NT2/D1 (cell line): ENCODE measurements at regions not wholly inside any gene's neighbourhood (a gene's known extent, or its start where the extent isn't known, plus 50 kb on each side); places are given as distances from the start of the nearest gene placed in this dataset.

Experiments
- DNase-seq: peaks from one replicate; pipeline ENCODE4 v3.0.0-alpha.2; 2011; ENCODE audit warnings: low read depth, low spot score
- H3K27me3 ChIP-seq: 2 replicates; pipeline ENCODE4 v1.6.0; 2011; ENCODE audit warnings: mild to moderate bottlenecking; ENCODE audit not compliant: insufficient read length, insufficient read depth
- H3K36me3 ChIP-seq: 2 replicates; pipeline ENCODE4 v1.6.1; 2011; ENCODE audit warnings: mild to moderate bottlenecking, low read length, mixed read lengths; ENCODE audit not compliant: insufficient read depth, insufficient read length
- H3K4me1 ChIP-seq: 2 replicates; pipeline ENCODE4 v1.5.1; 2011; ENCODE audit not compliant: insufficient read depth, insufficient read length
- H3K4me3 ChIP-seq: 2 replicates; pipeline ENCODE4 v1.5.1; 2011; ENCODE audit warnings: low read depth; ENCODE audit not compliant: insufficient read length
- H3K9ac ChIP-seq: 2 replicates; pipeline ENCODE4 v1.6.0; 2011; ENCODE audit warnings: low read depth; ENCODE audit not compliant: insufficient read length
- H3K9me3 ChIP-seq: 2 replicates; pipeline ENCODE4 v1.5.1; 2011; ENCODE audit warnings: mild to moderate bottlenecking, low read length; ENCODE audit not compliant: insufficient read depth
- SUZ12 ChIP-seq: IDR thresholded peaks from 2 replicates; pipeline ENCODE4 v1.6.1; 2011; ENCODE audit not compliant: insufficient read length, insufficient read depth; ENCODE audit errors: extremely low read depth
- YY1 ChIP-seq: IDR thresholded peaks from 2 replicates; pipeline ENCODE4 v1.6.1; 2011; ENCODE audit not compliant: insufficient read length, insufficient read depth
- ZNF274 ChIP-seq: IDR thresholded peaks from 2 replicates; pipeline ENCODE4 v1.6.1; 2011; ENCODE audit warnings: mild to moderate bottlenecking, low read depth, low read length

DNA sequence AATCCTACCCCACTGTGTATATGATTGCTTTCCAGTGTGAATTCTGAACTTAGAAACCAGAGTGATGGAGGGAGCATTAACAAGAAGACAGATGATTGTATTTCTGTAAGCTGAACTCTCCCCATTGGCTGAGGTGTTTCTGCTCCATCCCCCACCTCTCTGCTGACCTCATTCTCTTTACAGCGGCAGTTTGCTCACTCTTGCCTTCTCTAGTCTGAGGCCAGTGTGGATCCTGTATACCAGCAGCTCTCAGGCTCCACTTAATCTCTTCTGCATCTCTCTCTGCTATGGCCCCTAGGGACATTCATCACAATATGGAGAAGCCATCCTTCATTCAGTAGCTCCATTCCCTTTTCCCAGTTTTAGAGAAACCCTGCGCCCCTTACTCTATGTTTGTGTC is 358.8 kb downstream of the MAN2A1 start:
- no peak for TF ChIP-seq ZNF274
- no peak for TF ChIP-seq YY1
- TF ChIP-seq SUZ12: no peak
- Histone ChIP-seq H3K4me3 (no peak overlapping the region), H3K9me3 (no peaks in the 10 kb centered on the region), H3K36me3 (no peaks in the 10 kb centered on the region), H3K4me1 (no peaks in the 10 kb centered on the region), H3K9ac (no peak overlapping the region), H3K27me3 (no peaks in the 10 kb centered on the region)
- DNase-seq: no peak

DNA sequence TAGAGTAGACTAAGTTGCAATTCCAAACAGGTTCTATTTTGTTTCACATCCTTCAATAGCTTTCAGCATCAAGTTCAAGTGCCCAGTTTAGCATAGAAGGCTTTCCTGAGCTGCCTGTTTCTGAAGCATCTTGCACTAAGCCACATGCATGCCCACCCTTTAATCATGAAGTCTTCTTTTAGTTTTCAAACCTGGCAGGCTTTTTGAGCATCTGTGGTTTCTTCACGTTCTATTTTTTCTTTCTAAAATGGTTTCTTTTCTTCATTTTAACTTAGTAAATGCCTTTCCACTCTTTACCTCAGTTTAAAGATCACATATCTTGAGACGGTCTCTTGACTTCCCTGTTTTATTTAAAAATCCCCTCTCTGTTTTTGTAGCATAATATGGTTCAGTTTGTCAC is 360.1 kb downstream of the MAN2A1 start:
- H3K27me3 ChIP-seq: no peaks in the 10 kb centered on the region
- no peak overlapping the region for H3K9ac ChIP-seq
- no peaks in the 10 kb centered on the region for H3K36me3 ChIP-seq
- no peaks in the 10 kb centered on the region for H3K4me1 ChIP-seq
- H3K4me3 ChIP-seq: no peak overlapping the region
- no peaks in the 10 kb centered on the region for H3K9me3 ChIP-seq
- DNase-seq: no peak
- no peak for TF ChIP-seq ZNF274
- TF ChIP-seq SUZ12: no peak
- TF ChIP-seq YY1: no peak

DNA sequence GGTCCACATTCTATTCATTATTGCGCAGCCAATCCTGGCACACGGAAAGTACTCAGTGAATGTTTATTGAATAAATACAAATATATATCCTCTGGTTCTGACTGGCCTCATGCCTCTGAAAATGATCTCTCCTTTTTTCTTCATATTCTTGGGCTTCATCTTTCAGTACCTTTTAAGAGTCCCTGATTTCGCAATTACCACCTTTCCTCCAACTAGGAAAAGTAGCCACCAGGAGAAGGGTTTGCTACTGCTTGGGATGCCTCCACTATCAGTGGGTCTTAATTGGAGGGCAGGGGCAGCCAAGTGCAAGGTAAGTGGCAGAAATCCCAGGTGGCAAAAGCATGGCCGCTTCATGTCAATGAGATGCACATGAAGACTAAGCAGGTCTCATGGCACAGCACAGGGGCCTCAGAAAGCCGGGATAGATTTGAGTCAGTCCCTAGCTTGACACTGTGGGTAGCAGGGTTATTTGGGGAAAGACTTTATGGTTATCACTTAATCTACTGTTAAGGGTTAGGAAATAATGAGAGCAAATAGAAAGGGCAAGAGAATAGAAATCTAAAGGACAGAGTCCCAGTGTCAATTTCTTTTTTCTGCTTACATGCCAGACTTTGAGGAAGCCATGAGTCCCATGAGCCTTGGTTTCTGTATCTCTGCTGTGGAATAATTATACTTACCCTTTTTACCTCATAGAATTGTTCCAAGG is 361.1 kb downstream of the MAN2A1 start:
- no peak for DNase-seq
- Histone ChIP-seq H3K36me3 (no peaks in the 10 kb centered on the region), H3K9me3 (no peaks in the 10 kb centered on the region), H3K4me1 (no peaks in the 10 kb centered on the region), H3K9ac (no peak overlapping the region), H3K4me3 (no peak overlapping the region), H3K27me3 (no peaks in the 10 kb centered on the region)
- TF ChIP-seq ZNF274 (no peak), YY1 (no peak), SUZ12 (no peak)

DNA sequence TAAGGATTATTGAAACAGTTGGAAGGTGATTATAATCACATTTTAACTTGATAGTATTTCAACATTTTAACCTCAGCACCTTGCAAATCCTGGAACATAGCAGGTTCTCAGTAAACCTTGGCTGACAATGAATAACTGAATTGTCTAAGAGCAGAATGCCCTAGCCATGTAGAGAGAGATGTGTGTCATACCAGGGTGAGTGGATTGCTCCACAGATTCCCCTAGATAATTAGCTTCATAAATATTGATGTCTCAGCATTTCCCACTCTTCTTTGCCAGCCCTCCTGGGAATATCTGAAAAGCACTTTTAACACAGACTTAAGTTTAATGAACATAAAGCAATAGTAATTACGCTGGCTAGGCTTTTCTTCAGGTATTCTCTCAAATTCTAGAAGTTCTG is 363.5 kb downstream of the MAN2A1 start:
- Histone ChIP-seq H3K27me3 (no peaks in the 10 kb centered on the region), H3K4me3 (no peak overlapping the region), H3K9ac (no peak overlapping the region), H3K36me3 (no peaks in the 10 kb centered on the region), H3K4me1 (no peaks in the 10 kb centered on the region), H3K9me3 (no peaks in the 10 kb centered on the region)
- TF ChIP-seq YY1 (no peak), SUZ12 (no peak), ZNF274 (no peak)
- no peak for DNase-seq

- no peak for DNase-seq
- H3K4me3 ChIP-seq: no peak overlapping the region
- H3K9me3 ChIP-seq: no peaks in the 10 kb centered on the region
- H3K9ac ChIP-seq: no peak overlapping the region
- no peaks in the 10 kb centered on the region for H3K36me3 ChIP-seq
- H3K4me1 ChIP-seq: no peaks in the 10 kb centered on the region
- TF ChIP-seq ZNF274 (no peak), YY1 (no peak), SUZ12 (no peak)
- H3K27me3 ChIP-seq: no peaks in the 10 kb centered on the region
These were observed 364.1 kb downstream of the MAN2A1 start for GRCh38 chr5:110053824-110054223.

DNA sequence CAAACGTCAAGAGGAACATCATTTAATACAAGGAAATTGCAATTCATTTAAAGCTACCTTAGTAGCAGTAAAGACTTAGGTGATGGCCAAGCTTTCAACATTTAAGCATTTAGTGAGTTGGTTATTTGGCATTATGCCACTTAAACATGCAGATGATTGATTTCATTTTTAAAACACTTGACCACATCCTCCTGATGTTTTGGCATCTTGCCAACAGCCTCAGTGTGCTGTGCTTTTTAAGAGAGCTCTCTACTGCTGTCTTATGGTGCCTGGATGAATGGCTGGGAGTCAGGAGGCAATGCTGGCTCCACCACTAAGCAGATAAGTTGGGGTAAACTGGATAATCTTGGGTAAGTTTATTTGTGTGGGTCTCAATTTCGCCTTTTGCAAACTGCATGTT is 364.5 kb downstream of the MAN2A1 start:
- H3K9ac ChIP-seq: no peak overlapping the region

GRCh38 chr5:110055302-110055701 is 365.6 kb downstream of the MAN2A1 start:
- Histone ChIP-seq H3K9me3 (no peaks in the 10 kb centered on the region), H3K36me3 (no peaks in the 10 kb centered on the region), H3K27me3 (no peaks in the 10 kb centered on the region), H3K4me1 (no peaks in the 10 kb centered on the region), H3K9ac (no peak overlapping the region), H3K4me3 (no peak overlapping the region)
- TF ChIP-seq ZNF274 (no peak), YY1 (no peak), SUZ12 (no peak)
- no peak for DNase-seq

More for the DNA sequence above, 364.5 kb downstream of the MAN2A1 start:
- TF ChIP-seq ZNF274: no peak
- TF ChIP-seq SUZ12: no peak
- no peak for TF ChIP-seq YY1
- DNase-seq: no peak
- no peaks in the 10 kb centered on the region for H3K9me3 ChIP-seq
- no peak overlapping the region for H3K4me3 ChIP-seq
- no peaks in the 10 kb centered on the region for H3K27me3 ChIP-seq
- no peaks in the 10 kb centered on the region for H3K36me3 ChIP-seq
- H3K4me1 ChIP-seq: no peaks in the 10 kb centered on the region

DNA sequence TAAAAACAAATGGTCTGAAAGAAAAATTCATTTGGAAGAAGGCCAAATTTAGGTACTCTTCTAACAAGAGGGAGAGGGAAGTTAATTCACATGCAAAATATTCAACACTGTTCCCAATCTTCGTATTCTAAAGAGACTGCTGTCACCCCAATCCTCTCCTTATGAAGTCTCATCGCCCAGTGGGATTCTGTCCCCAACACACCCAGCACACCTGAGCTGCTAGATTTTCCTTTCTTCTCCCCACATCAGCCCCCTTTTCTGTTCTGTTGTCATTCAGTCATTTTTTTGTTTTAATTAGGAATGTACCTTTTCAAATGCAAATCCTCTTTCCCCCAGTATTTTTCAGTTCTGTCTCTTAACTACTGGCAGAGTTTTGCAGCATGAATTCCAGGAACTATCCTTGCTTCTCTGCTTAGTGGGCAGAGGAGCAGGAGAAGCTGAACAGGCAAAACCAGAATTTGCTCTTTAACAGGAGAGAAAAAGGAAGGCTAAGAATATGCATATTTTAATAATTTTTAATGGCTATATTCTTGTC is 366.9 kb downstream of the MAN2A1 start:
- H3K4me3 ChIP-seq: no peak overlapping the region
- no peaks in the 10 kb centered on the region for H3K36me3 ChIP-seq
- H3K9me3 ChIP-seq: no peaks in the 10 kb centered on the region
- no peak overlapping the region for H3K9ac ChIP-seq
- H3K4me1 ChIP-seq: no peaks in the 10 kb centered on the region
- TF ChIP-seq YY1 (no peak), SUZ12 (no peak)
- DNase-seq: peak; percentile 13
- no peaks in the 10 kb centered on the region for H3K27me3 ChIP-seq
